22Rv1 (cell line): ENCODE measurements at regions not wholly inside any gene's neighbourhood (a gene's known extent, or its start where the extent isn't known, plus 50 kb on each side); places are given as distances from the start of the nearest gene placed in this dataset.

Experiments used
- H3K27ac ChIP-seq: fragments of 450-650 bp; 2 replicates; pipeline ENCODE4 v1.5.1; 2017
- CTCF ChIP-seq: fragments of 450-650 bp; IDR thresholded peaks from 2 replicates; pipeline ENCODE4 v1.5.1; 2017; ENCODE audit warnings: mild to moderate bottlenecking
- ZFX ChIP-seq: fragments of 450-650 bp; IDR thresholded peaks from 2 replicates; pipeline ENCODE4 v1.6.1; 2017; ENCODE audit warnings: antibody characterized with exemption, borderline replicate concordance

- TF ChIP-seq ZFX: no peak
- no peak for TF ChIP-seq CTCF
- no peak overlapping the region for H3K27ac ChIP-seq
These were observed 342.8 kb upstream of the RAB6C start for GRCh38 chr2:129636692-129637091.

GRCh38 chr2:129641371-129641770, 338.1 kb upstream of the RAB6C start:
- no peak overlapping the region for H3K27ac ChIP-seq
- no peak for TF ChIP-seq CTCF

- TF ChIP-seq ZFX (no peak), CTCF (no peak)
- H3K27ac ChIP-seq: no peak overlapping the region
These were observed 336.9 kb upstream of the RAB6C start for GRCh38 chr2:129642526-129643043.

- no peak for TF ChIP-seq CTCF
- TF ChIP-seq ZFX: no peak
These were observed 334.1 kb upstream of the RAB6C start for GRCh38 chr2:129645335-129645734.

GRCh38 chr2:129646107-129646506, 333.4 kb upstream of the RAB6C start:
- no peak for TF ChIP-seq ZFX
- TF ChIP-seq CTCF: no peak
- H3K27ac ChIP-seq: no peak overlapping the region

More at GRCh38 chr2:129645335-129645734, 334.1 kb upstream of the RAB6C start:
- H3K27ac ChIP-seq: no peak overlapping the region

GRCh38 chr2:129653246-129653645, 326.2 kb upstream of the RAB6C start:
- H3K27ac ChIP-seq: no peak overlapping the region
- TF ChIP-seq CTCF: no peak
- no peak for TF ChIP-seq ZFX

- no peak overlapping the region for H3K27ac ChIP-seq
- TF ChIP-seq ZFX (no peak), CTCF (no peak)
These were observed 325.1 kb upstream of the RAB6C start for GRCh38 chr2:129654331-129654730.
